GM12864 (cell line): ENCODE measurements at regions not wholly inside any gene's neighbourhood (a gene's known extent, or its start where the extent isn't known, plus 50 kb on each side); places are given as distances from the start of the nearest gene placed in this dataset.
"Not testable (repeated sequence)": the region's sequence is repeated elsewhere in the genome, so short reads cannot be mapped to it uniquely, and the experiment has no call there.

Source experiments
- DNase-seq: peaks from one replicate; pipeline ENCODE4 v3.0.0-alpha.2; 2011; ENCODE audit warnings: low read depth
- H3K4me3 ChIP-seq: 2 replicates; pipeline ENCODE4 v1.5.1; 2011; ENCODE audit warnings: mild to moderate bottlenecking, low read depth, low read length, control low read depth
- TF ChIP-seq, protein P1 (sequence below): IDR thresholded peaks from 2 replicates; pipeline ENCODE4 v1.5.1; 2011; ENCODE audit warnings: low read depth, mild to moderate bottlenecking, moderate library complexity, low read length, control low read depth, inconsistent platforms; ENCODE audit errors: missing control alignments

- TF ChIP-seq, protein P1, sequence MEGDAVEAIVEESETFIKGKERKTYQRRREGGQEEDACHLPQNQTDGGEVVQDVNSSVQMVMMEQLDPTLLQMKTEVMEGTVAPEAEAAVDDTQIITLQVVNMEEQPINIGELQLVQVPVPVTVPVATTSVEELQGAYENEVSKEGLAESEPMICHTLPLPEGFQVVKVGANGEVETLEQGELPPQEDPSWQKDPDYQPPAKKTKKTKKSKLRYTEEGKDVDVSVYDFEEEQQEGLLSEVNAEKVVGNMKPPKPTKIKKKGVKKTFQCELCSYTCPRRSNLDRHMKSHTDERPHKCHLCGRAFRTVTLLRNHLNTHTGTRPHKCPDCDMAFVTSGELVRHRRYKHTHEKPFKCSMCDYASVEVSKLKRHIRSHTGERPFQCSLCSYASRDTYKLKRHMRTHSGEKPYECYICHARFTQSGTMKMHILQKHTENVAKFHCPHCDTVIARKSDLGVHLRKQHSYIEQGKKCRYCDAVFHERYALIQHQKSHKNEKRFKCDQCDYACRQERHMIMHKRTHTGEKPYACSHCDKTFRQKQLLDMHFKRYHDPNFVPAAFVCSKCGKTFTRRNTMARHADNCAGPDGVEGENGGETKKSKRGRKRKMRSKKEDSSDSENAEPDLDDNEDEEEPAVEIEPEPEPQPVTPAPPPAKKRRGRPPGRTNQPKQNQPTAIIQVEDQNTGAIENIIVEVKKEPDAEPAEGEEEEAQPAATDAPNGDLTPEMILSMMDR: no peak
- H3K4me3 ChIP-seq: no peak overlapping the region
- no peak for DNase-seq
These were observed 817.1 kb upstream of the CDH9 start for GRCh38 chr5:27855491-27855890.

DNA sequence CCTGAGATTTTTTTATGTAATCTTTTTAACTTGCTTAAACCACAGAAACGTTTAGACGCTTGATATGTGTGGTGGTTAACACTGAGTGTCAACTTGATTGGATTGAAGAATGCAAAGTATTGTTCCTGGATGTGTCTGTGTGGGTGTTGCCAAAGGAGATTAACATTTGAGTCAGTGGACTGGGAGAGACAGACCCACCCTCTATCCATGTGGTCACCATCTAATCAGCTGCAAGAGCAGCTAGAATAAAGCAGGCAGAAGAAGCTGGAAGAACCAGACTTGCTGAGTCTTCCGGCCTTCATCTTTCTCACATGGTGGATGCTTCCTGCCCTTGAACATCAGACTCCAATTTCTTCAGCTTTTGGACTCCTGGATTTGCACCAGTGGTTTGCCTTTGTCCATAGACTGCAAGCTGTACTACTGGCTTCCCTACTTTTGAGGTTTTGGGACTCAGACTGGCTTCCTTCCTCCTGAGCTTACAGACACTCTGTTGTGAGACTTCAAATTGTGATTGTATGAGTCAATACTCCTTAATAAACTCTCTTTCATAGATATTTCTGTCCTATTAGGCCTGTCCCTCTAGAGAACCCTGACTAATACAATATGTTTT lies 816.0 kb upstream of the CDH9 start:
- no peak overlapping the region for H3K4me3 ChIP-seq
- TF ChIP-seq, protein P1: no peak
- no peak for DNase-seq

GRCh38 chr5:27845248-27845647 lies 806.9 kb upstream of the CDH9 start:
- TF ChIP-seq, protein P1: no peak
- DNase-seq: no peak
- H3K4me3 ChIP-seq: no peak overlapping the region

- not testable (repeated sequence) for H3K4me3 ChIP-seq, DNase-seq
These were observed 798.3 kb upstream of the CDH9 start for GRCh38 chr5:27836704-27837103.

GRCh38 chr5:27832886-27833285 lies 794.5 kb upstream of the CDH9 start:
- DNase-seq: no peak
- no peak overlapping the region for H3K4me3 ChIP-seq
- TF ChIP-seq, protein P1: no peak

DNA sequence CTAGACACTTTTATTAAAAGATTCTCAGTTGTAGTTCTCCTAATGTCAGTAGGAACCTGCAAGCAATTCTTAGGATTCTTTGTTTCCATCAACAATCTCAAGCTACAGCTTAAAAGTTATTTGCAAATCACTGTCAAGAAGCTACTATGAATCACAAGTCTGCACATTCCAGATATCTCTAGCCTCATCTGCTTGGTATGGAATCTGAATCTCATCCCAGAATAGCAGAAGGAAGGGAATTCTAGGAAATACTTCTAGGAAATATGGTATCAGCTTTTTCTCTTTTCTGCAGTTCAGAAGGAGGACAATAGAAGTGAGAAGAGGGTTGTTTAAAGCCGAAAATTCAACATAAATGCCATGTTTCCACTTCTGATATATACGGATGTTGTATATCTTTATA lies 792.2 kb upstream of the CDH9 start:
- TF ChIP-seq, protein P1: no peak
- H3K4me3 ChIP-seq: no peak overlapping the region
- no peak for DNase-seq

GRCh38 chr5:27821681-27822080 lies 783.3 kb upstream of the CDH9 start:
- TF ChIP-seq, protein P1: no peak
- no peak overlapping the region for H3K4me3 ChIP-seq
- no peak for DNase-seq
